ENCODE measurements at regions not wholly inside any gene's neighbourhood (a gene's known extent, or its start where the extent isn't known, plus 50 kb on each side); places are given as distances from the start of the nearest gene placed in this dataset.
"Not testable (repeated sequence)": the region's sequence is repeated elsewhere in the genome, so short reads cannot be mapped to it uniquely, and the experiment has no call there.

GRCh38 chr7:73952266-73952665 lies 75.7 kb upstream of the ELN start:
- no peak overlapping the region for H3K27ac ChIP-seq
- 80% methylated on average over 4 of the region's 4 CpGs for WGBS, 2 donors
- no peaks in the 10 kb centered on the region for H3K9me3 ChIP-seq
- no peak for DNase-seq
- H3K36me3 ChIP-seq (ENCODE audit: low read depth, missing control alignments) = no peaks in the 10 kb centered on the region
- no peak for TF ChIP-seq CTCF (IDR thresholded peaks at IDR 0.05)
- TF ChIP-seq POLR2A (IDR thresholded peaks at IDR 0.05) = no peak
- H3K27me3 ChIP-seq = no peaks in the 10 kb centered on the region
- no peaks in the 10 kb centered on the region for H3K4me1 ChIP-seq
- intact Hi-C loops (cut with DNase I; ENCODE audit: low total_unique reads) = no loop called here
- H3K4me3 ChIP-seq = no peak overlapping the region

GRCh38 chr7:73954181-73954580 lies 73.8 kb upstream of the ELN start:
- DNase-seq = no peak
- intact Hi-C loops (cut with DNase I; ENCODE audit: low total_unique reads) = no loop called here
- 82% methylated on average over 3 of the region's 3 CpGs for WGBS, 2 donors

GRCh38 chr7:73954861-73955260 lies 73.1 kb upstream of the ELN start:
- TF ChIP-seq POLR2A (IDR thresholded peaks at IDR 0.05) (no peak), CTCF (IDR thresholded peaks at IDR 0.05) (no peak)
- H3K4me3 ChIP-seq = no peak overlapping the region
- no peak for DNase-seq
- H3K27ac ChIP-seq = no peak overlapping the region
- WGBS, 2 donors = 77 to 83% methylated on average over 2 of the region's 2 CpGs
- H3K9me3 ChIP-seq = no peaks in the 10 kb centered on the region
- intact Hi-C loops (cut with DNase I; ENCODE audit: low total_unique reads) = no loop called here
- no peaks in the 10 kb centered on the region for H3K27me3 ChIP-seq
- no peaks in the 10 kb centered on the region for H3K36me3 ChIP-seq (ENCODE audit: low read depth, missing control alignments)
- no peaks in the 10 kb centered on the region for H3K4me1 ChIP-seq

More at GRCh38 chr7:73954181-73954580, 73.8 kb upstream of the ELN start:
- no peaks in the 10 kb centered on the region for H3K4me1 ChIP-seq
- no peaks in the 10 kb centered on the region for H3K27me3 ChIP-seq
- no peak overlapping the region for H3K27ac ChIP-seq
- TF ChIP-seq POLR2A (IDR thresholded peaks at IDR 0.05) (no peak), CTCF (IDR thresholded peaks at IDR 0.05) (no peak)
- H3K9me3 ChIP-seq = no peaks in the 10 kb centered on the region
- H3K36me3 ChIP-seq (ENCODE audit: low read depth, missing control alignments) = no peaks in the 10 kb centered on the region
- no peak overlapping the region for H3K4me3 ChIP-seq

GRCh38 chr7:73960548-73960947 lies 67.4 kb upstream of the ELN start:
- DNase-seq = no peak
- intact Hi-C loops (cut with DNase I; ENCODE audit: low total_unique reads) = no loop called here
- Histone ChIP-seq H3K4me1 (no peaks in the 10 kb centered on the region), H3K9me3 (no peaks in the 10 kb centered on the region), H3K4me3 (no peak overlapping the region), H3K27me3 (no peaks in the 10 kb centered on the region), H3K27ac (no peak overlapping the region), H3K36me3 (ENCODE audit: low read depth, missing control alignments) (no peaks in the 10 kb centered on the region)
- TF ChIP-seq POLR2A (IDR thresholded peaks at IDR 0.05) = no peak
- TF ChIP-seq CTCF (IDR thresholded peaks at IDR 0.05) = no peak
- 82 to 83% methylated on average over 3 of the region's 3 CpGs for WGBS, 2 donors

GRCh38 chr7:73961991-73962390 lies 66.0 kb upstream of the ELN start:
- WGBS, 2 donors = 97 to 98% methylated on average over 9 of the region's 9 CpGs
- H3K27ac ChIP-seq; H3K4me3 ChIP-seq; DNase-seq; H3K36me3 ChIP-seq (ENCODE audit: low read depth, missing control alignments); H3K9me3 ChIP-seq; intact Hi-C loops (cut with DNase I; ENCODE audit: low total_unique reads); H3K4me1 ChIP-seq; H3K27me3 ChIP-seq: not testable (repeated sequence)
